GM12872 (cell line): ENCODE measurements at regions not wholly inside any gene's neighbourhood (a gene's known extent, or its start where the extent isn't known, plus 50 kb on each side); places are given as distances from the start of the nearest gene placed in this dataset.

Experiments
- TF ChIP-seq, protein P1 (sequence below): IDR thresholded peaks from 3 replicates; pipeline ENCODE4 v1.5.1; 2011; ENCODE audit warnings: low read depth, mild to moderate bottlenecking, low read length, moderate library complexity; ENCODE audit not compliant: insufficient read depth

DNA sequence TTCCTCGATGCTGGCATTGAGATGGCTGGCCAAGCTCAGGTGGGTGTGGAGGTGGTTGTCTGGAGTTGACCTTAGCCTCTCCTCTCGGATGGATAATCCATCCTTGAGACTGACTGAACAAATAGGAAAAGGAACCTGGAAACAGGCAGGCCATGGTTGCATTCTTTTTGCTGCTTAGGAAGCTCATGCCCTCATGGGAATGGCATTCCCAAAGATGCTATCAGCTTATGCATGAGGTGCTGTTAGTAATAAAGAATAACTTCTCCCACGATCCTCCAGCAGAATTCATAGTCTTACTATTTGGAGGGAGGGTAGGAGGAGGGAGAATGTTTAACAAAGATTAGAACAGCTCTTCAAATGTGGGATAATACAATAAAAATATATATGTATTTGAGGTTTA, 303.0 kb upstream of the TPM1 start:
- TF ChIP-seq, protein P1, sequence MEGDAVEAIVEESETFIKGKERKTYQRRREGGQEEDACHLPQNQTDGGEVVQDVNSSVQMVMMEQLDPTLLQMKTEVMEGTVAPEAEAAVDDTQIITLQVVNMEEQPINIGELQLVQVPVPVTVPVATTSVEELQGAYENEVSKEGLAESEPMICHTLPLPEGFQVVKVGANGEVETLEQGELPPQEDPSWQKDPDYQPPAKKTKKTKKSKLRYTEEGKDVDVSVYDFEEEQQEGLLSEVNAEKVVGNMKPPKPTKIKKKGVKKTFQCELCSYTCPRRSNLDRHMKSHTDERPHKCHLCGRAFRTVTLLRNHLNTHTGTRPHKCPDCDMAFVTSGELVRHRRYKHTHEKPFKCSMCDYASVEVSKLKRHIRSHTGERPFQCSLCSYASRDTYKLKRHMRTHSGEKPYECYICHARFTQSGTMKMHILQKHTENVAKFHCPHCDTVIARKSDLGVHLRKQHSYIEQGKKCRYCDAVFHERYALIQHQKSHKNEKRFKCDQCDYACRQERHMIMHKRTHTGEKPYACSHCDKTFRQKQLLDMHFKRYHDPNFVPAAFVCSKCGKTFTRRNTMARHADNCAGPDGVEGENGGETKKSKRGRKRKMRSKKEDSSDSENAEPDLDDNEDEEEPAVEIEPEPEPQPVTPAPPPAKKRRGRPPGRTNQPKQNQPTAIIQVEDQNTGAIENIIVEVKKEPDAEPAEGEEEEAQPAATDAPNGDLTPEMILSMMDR = no peak

GRCh38 chr15:62740141-62741004, 302.2 kb upstream of the TPM1 start:
- TF ChIP-seq, protein P1 = no peak

GRCh38 chr15:62741106-62741505, 301.4 kb upstream of the TPM1 start:
- TF ChIP-seq, protein P1 = no peak

GRCh38 chr15:62742409-62743171, 300.0 kb upstream of the TPM1 start:
- TF ChIP-seq, protein P1 = peak; percentile 87

DNA sequence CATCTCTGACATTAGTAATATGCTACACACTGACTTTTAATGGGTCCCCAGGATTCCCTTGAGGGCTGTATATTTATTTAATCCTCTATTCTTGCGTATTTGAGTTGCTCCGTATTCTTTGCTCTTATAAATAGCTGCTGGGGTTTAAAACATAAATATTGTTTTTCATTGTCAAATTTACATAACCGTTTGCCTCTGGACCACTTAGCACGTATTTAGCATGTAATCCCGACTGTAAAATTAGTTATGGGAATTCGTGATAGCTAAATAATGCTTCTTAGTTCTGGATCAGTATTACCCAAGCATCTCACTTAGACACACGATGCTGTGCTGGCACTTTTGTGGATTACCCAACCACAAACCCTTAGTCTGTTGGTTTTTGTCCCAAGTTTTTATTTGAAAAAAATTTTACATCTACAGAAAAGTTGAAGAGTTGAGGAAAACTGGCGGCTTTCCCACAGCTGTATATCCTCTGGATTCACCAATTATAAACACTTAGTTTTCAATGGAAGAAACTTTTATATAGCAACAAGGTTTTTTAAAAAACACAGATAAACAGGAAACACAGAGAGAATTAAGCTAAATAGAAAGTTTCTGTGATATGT, 296.8 kb upstream of the TPM1 start:
- TF ChIP-seq, protein P1 = no peak

GRCh38 chr15:62748196-62748595, 294.4 kb upstream of the TPM1 start:
- TF ChIP-seq, protein P1 = no peak

GRCh38 chr15:62749036-62749815, 293.3 kb upstream of the TPM1 start:
- TF ChIP-seq, protein P1 = no peak
